ENCODE measurements at regions not wholly inside any gene's neighbourhood (a gene's known extent, or its start where the extent isn't known, plus 50 kb on each side); places are given as distances from the start of the nearest gene placed in this dataset.

- no peak for TF ChIP-seq CTCF (IDR thresholded peaks at IDR 0.05)
- no peak for TF ChIP-seq EP300 (IDR thresholded peaks at IDR 0.05)
- no peak for TF ChIP-seq POLR2A (IDR thresholded peaks at IDR 0.05)
Observed at GRCh38 chr11:44426958-44427357, 117.0 kb upstream of the ALX4 start.

Measured in tibial nerve (tissue), 4 donors.